ENCODE measurements at regions not wholly inside any gene's neighbourhood (a gene's known extent, or its start where the extent isn't known, plus 50 kb on each side); places are given as distances from the start of the nearest gene placed in this dataset.
"Not testable (repeated sequence)": the region's sequence is repeated elsewhere in the genome, so short reads cannot be mapped to it uniquely, and the experiment has no call there.

DNA sequence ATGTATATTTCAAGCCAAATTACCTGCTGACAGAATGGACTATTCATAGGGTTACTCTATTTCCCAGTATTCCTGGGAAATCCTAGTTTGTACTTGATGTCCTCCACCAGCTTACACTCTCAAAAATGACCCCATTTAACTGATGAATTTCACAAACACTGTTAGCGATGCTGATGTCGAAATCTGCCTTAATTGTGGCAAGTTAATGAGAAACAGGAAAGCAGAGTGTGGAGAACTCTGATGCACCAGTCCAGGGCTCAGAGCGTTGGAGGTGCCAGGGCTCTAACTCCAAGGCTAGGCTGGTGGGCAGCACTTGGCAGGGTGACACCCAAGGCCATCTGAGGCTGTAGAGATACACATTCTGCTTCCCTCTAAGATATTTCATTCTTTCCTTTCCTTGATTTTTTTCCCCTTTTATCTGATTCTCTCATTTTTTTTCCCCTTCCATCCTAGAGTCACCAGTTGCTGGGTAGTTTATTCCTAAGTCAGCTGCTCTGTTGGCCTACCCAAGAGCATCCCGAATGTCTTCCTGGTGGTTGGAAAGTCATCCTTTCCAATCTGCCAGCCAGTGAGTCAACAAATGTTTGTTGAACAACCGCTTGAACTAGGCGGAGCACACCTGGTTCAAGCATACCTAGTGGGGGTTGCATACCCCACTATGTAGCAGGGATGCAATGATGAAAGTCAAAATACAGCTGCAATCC, 525.0 kb upstream of the NRP1 start:
- DNase-seq: no peak

DNA sequence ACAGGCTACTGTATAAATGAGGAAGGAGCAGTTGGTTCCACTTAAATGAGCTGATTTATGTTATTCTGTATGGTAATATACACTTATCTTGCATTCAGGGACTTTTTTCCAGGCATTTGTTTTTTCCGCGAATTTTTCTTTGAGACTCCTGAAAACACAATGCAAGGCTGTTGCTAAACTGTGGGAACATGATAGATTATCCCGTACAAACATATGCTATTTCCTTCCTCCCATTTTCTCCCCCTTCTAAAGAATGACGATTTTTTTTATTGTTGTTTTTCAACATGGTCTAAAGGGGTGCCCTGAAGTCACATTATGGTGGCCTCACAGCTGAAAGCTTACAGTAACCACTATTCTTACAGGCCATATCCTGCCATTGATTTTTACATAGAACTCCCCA, 523.9 kb upstream of the NRP1 start:
- no peak for DNase-seq

DNA sequence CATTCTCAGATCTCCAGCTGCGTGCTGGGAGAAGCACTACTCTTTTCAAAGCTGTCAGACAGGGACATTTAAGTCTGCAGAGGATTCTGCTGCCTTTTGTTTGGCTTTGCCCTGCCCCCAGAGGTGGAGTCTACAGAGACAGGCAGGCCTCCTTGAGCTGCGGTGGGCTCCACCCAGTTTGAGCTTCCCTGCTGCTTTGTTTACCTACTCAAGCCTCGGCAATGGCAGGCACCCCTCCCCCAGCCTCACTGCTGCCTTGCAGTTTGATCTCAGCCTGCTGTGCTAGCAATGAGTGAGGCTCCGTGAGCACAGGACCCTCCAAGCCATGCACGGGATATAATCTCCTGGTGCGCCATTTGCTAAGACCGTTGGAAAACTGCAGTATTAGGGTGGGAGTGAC, 518.8 kb upstream of the NRP1 start:
- not testable (repeated sequence) for DNase-seq

DNA sequence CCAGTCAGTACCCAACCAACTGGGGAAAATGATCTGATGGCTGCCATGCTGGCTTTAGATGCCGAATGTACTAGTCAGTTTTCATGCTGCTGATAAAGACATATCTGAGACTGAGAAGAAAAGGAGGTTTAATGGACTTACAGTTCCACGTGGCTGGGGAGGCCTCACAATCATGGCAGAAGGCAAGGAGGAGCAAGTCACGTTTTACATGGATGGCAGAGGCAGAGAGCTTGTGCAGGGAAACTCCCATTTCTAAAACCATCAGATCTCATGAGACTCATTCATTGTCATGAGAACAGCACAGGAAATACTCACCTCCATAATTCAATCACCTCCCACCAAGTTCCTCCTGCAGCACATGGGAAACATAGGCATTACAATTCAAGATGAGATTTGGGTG, 508.9 kb upstream of the NRP1 start:
- no peak for DNase-seq

DNA sequence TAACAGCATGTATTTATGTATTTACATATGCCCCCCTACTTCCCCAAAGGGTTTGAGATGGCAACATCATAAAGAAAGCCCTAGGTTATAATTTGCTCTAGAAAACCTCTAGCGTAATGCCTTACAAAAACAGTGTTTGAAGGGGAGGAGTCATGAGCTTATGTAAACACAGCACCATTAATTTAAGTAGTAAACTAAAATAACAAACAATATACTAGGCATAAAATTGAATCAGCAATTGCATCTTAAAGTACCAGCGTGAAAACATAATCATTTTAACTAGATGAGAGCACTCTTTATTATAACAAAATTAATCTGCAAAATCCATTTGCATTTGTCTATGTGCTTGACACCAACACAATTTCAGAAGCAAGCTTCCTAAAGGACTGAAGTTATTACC, 507.2 kb upstream of the NRP1 start:
- no peak for DNase-seq

DNA sequence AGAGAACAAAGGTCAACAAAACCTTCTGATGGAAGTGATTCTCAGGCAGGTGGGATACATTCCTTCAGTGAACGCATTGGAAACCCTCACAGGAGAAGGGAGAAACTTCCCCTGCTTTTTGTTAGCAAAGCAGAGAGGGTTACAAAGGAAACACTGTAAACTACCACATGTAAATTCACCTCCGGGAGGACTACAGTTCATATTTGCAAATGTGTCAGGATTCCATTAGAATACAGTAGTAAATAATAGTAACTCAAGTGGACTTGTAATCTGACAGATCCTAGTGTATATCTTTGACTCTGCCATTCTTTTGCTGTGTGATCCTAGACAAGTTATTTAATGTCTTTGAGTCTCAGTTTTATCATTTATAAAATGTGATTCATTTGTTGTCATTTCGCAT, 504.3 kb upstream of the NRP1 start:
- no peak for DNase-seq

DNA sequence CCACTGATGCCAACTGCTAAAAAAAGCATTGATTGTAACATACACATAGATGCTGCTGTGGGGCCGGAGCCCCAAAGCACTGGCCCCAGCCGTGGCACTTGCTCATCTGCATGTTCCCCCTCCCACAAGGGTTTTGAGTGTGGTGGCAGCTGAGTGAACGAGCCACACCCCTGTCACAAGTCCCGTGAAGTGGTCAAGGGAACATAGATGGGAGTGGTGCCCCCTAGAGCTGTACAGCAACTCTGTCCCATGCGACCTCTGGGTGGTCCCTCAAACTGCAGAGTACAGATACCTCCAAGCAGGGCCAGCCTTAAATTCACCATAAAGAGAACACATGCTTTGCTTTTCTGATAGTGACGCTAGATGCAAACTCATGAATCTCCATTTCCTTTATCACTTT, 503.3 kb upstream of the NRP1 start:
- no peak for DNase-seq

DNA sequence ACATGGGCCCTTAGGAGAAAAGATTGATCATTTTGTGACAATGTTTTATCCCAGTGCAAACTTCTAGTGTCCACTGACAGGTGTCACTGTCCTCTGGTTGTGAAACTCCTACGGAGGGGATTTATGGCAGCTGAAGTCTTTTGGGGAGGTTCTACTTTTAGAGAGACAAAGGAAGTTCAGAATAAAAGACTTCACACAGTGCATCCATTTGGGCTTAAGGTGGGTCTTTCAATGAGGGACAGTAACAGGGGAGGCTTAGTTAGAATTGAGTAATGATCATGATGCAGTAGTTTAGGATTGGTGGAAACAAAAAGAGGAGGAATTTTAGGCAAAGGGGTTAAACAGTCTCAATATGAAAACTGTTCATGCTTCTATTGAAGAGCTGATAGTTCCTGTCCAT, 501.1 kb upstream of the NRP1 start:
- no peak for DNase-seq

DNA sequence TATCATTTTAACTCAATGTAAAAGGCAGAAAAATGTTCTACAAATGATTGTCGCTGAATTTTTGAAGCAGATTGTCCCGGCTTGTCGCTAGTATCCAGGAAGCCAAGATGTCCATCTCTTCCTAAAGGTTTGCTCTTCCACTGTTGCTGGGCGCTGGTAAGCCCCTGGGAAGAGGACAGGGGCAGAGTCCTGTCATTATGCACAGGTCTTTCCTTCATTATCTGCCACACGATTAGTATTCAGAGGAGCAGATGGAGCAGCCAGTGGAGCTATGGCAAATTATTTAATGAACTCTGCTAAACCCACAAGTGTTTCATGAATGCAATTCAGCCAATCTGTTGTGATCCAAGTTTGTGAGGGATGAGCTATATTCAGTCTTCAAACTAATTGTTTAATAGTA, 499.1 kb upstream of the NRP1 start:
- no peak for DNase-seq

DNA sequence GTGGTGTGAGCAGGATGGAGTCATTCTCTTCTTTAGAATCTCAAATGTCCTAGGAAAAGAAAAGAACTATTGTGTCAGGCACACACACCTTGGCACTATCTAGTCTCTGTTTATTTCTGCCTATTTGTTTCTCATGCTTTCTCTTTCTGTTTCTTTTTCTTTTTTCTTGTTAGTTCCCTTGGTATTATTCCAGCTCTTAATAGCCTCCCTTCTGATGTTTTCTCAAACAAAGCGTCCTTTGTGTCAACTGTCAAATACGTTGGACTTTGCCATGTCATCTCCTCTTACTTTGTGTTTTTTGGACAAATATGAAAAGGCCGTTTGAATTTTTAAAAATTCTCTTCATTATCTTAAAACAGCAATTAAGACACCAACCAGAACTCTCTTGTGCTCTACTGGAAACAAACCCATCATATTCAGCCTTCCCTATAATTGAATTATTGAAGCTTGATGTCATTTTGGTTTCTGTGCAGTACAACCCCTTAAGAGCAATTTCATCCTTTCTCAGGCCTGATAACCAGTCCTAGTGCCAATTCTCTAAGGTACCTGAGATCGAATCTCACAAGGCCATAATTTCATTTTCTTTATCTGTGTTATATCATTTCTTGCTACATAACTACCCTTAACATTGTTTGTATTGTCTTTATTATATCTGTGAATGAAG, 497.8 kb upstream of the NRP1 start:
- DNase-seq: no peak

DNA sequence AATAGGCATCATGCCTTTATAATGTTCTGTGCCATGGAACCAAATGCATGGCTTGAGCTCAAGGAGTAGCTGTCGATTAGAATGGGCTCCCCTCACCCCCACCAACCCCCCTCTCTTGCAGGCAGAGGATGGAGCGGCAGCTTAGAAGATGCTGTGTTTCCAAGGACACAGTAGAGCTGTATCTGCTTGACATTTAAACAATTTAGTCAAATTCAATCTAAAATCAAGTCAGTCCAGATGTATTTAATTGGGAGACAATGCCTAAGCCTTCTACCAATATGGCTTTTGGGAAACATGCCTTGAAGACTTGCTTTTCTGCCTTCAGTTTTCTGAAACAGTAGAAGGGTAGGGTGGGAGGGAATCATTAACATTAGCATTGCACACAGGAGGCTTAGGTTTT, 497.1 kb upstream of the NRP1 start:
- no peak for DNase-seq

DNA sequence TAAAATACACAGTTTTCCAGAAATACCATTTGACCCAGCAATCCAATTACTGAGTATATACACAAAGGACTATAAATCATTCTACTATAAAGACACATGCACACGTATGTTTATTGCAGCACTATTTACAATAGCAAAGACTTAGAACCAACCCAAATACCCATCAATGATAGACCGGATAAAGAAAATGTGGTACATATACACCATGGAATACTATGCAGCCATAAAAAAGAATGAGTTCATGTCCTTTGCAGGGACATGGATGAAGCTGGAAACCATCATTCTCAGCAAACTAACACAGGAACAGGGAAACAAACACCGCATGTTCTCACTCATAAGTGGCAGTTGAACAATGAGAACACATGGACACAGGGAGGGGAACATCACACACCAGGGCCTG, 495.4 kb upstream of the NRP1 start:
- DNase-seq: not testable (repeated sequence)

DNA sequence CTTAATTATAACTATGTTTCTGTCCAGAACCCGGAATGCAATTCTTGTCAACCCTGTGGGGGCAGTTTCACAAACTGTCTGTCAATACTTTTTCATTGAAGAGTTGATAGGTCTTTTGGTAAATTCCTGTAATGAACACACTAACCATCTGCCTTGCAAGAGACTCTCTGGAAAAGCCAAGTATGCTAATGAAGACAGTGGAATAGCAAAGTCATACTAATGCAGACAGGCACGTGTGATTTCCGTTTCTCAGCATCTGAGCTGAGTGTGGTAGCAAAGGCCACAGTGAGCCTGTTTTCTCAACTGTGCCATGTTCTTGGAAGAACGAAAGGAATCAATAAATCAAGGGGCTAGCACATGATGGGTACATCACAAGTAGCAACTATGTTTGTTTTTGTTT, 494.1 kb upstream of the NRP1 start:
- DNase-seq: no peak

DNA sequence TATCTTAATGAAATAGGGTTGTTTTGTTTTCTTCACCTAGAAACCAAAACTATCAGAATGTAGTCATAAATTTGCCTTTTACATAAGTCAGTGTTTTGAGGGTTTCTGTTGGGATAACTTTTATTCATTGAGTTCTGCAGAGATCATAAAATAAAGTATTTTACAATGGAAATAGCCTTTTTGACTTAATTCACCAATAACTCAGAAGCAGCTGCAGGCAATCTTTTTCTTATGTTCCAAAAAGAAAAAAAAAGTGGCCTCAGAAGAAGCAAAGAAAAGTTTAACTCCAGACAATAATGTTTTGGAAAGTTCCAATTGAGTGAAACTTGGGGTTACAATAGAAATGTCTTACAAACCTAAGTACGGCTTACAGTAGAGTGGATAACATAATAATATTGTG, 491.7 kb upstream of the NRP1 start:
- DNase-seq: no peak

DNA sequence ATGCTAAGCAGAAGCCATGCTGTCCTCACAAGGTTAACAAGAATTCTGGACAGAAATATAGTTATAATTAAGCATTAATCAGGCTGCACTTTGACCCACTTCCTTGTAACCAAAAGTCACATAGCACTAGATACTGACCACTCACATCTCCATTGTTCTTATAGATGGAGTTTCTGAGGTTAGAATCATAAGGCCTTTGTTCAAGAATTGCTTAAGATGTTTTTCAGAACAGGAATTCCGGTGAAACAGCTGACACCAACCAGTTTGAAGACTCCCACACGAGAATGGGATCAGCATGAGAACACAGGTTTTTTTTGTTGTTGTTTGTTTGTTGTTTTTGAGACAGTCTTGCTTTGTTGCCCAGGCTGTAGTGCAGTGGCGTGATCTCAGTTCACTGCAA, 488.3 kb upstream of the NRP1 start:
- no peak for DNase-seq

DNA sequence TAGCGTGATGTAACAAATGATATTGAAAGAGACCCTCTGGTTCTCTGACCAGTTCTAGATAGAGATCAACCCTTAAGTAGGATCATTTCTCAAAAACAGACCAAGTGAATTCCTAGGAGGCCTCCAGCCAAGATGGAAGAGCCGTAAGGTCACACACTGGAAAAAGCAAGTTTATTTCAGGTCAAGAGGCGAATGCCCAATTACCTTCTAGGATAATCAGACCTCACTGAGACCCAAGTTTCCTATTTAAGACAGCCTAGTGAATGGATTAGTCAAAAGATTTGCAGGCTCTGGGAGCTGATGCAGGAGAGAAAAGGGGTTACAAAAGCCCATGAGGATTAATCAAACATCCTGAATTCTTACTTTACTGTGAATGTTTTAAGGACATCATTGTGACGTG, 486.1 kb upstream of the NRP1 start:
- no peak for DNase-seq

DNA sequence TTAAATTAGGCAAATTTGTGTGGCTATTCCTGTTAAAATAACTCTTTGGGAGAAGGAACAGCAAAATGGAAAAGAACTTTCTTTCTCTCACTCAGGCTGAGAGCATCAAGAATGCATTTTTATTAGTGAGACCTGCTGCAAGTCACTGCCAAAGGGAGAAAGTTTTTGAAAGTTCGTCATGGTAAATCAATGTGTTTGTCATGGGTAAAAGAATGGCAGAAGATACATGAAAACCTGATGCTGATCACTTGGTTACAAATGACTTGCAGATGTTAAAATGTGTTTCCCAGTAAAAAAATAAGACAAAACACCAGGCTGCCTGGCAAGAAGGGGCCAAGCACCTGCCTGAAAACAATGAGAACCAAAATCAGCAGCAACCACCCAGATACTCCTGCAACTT, 484.7 kb upstream of the NRP1 start:
- no peak for DNase-seq

DNA sequence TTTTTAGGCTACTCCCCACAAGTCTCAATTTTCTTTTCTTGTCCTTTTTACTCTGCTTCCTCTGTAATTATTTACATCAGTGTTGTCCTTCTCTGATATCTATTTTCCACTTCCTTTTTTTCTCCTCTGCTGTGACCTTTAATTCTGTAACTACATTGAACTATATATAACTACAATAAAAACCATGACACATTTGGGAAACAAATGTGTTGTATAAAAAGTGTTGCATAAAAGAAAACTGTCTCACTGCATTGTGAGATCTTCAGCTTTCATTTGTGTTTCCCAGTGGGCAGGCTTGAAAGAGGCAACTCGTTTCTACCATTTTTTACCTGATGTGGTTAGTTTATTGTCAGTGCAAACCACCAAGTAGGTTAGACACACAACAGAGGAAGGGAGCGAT, 483.9 kb upstream of the NRP1 start:
- DNase-seq: no peak

DNA sequence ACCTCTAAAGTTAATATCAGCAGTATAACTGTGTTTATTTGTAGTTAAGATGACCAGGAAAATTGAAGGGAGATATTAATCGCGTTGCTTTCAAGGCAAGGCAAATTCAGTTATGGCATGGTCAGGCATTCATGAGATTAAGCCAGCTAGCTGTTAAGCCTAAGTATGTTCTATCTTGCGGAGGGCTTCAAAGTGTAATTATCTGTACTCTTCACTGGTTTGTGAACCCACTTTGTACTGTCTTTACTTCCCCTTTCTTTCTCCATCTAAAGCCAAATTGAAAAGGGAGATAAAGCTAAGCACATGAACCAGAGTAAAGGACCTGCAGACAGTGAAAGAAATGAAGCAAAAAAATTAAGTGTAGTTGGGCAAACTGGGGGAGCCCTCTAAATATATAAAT, 483.1 kb upstream of the NRP1 start:
- DNase-seq: no peak

DNA sequence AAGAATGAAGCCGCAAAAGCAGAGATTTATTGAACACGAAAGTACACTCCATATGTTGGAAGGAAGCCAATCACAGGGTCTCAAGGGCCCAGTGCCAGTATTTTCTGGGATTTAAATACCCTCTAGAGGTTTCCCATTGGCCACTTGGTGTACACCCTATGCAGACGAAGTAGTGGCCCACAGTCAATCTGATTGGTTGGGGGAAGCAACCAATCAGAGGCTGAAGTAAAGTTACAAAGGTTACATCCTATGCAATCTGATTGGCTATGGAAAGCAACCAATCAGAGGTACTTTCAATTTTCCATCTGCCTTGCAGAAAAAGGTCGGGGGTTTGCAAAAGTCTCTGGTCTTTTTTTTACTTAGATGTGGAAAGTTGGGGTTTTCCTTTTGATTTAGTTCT, 481.3 kb upstream of the NRP1 start:
- DNase-seq: no peak

DNA sequence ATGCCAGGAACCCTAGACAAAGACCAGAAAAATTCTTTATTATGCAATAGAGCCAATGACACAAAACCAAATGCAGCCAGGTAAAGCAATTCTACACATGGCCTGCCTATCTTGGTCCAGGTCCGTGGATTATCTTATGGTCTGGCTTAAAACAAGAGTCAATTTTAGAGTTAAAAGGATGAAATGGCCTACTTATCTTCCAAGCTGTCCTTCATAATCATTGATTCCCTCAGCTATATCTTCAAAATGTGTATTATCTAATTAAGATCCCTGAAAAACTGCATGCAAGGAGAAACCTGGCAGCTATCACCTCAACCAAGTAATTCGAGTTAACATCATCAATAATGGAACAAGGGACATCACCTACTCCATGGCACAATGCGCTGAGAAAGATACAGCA, 479.4 kb upstream of the NRP1 start:
- no peak for DNase-seq

DNA sequence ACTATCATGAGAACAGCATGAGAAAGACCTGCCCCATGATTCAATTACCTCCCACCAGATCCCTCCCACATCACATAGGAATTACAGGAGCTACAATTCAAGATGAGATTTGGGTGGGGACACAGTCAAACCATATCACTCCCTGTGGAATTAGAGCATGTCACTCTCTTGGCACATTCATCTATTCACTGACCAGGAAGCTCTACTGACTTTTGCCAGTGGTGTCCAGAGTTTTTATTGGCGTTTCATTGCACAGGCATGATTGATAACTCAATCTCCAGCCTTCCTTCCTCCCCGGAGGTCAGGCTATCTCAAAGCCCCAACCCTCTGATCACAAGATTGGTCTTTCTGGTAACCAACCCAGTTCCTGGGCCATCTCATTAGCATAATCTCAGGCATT, 478.9 kb upstream of the NRP1 start:
- no peak for DNase-seq

DNA sequence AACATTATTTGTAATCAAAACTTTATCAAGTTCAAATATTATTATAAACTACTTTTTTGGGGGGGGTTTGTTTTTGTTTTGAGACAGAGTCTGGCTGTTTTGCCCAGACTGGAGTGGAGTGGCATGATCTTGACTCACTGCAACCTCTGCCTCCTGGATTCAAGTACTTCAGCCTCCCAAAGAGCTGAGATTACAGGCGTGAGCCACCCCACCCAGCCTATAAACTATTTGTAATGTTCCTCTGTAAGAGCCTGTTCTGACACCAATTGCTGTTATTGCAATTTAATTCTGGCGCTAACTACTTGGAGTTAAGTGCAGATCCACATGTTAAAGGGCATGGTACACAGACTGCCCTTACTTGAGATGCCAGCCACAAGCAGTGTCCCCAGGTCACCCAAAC, 478.1 kb upstream of the NRP1 start:
- no peak for DNase-seq

DNA sequence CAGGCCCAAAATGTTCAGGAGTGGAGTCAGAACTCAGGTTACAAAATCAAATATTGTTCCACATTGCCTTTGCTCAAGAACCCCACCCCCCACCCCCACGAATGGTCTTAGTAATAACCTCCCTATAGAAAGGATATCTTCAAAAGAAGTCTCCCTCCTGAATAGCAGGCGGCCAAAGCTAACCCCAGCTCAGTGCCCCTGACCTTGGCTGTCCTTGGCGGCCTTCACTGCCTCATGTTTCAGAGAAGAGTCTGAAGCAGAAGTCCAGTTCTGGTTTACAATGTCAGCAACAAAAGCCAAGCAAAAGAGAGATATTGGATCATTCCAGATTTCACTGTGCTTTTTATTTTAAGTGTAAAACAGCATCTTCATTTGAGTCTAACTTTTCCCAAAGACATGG, 476.5 kb upstream of the NRP1 start:
- no peak for DNase-seq

DNA sequence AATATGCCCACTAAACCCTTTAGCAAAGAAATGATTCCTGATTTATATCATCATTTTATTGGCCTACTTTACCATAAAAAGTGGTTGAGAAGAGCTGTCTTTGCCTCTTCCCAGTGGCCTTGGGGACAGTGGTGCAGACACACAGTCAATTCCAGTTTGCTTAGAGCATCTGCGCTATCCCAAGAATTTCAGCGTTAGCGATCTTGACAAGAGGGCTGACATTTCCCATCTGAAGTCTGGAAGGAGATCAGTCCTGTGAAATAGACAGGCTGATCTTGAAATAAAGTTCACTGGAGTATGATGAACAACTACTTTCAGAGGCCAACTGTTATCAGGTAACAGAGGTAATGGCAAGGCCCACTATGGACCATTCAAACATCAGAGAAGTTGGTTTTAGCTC, 475.3 kb upstream of the NRP1 start:
- no peak for DNase-seq
